Left renal cortex interstitium (tissue), 4 donors: ENCODE measurements at regions not wholly inside any gene's neighbourhood (a gene's known extent, or its start where the extent isn't known, plus 50 kb on each side); places are given as distances from the start of the nearest gene placed in this dataset.
"Not testable (repeated sequence)": the region's sequence is repeated elsewhere in the genome, so short reads cannot be mapped to it uniquely, and the experiment has no call there.

Source experiments
- DNase-seq, 4 donors: peaks; one replicate each; pipeline ENCODE4 v3.0.0-alpha.2; 2013; ENCODE audit warnings: low read depth in 4 of 4, low spot score in 2 of 4, missing footprints in 1 of 4

GRCh38 chr16:65760874-65761273 lies 605.6 kb upstream of the CDH5 start:
- DNase-seq: no peak

DNA sequence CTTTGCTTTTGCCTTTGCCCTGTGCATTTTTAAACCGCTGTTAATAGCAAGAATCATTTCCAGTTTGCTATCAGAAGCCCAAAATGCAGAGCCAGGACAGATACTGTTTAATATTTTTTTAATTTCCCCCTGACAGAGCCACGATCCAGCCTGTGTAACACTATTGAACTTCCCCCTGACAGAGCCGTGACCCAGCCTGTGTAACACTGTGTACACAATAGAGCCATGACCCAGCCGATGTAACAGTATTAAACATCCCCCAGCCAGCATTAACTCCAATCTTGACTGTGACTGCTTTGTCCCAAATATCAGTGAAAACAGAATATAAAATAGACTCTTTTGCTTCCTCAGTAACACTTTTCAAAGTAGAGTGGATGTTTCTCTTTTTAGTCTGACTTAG lies 607.9 kb upstream of the CDH5 start:
- no peak for DNase-seq

- DNase-seq: no peak
Measured at GRCh38 chr16:65757064-65757463, 609.4 kb upstream of the CDH5 start.

- no peak for DNase-seq
Measured at GRCh38 chr16:65756163-65756562, 610.3 kb upstream of the CDH5 start.

DNA sequence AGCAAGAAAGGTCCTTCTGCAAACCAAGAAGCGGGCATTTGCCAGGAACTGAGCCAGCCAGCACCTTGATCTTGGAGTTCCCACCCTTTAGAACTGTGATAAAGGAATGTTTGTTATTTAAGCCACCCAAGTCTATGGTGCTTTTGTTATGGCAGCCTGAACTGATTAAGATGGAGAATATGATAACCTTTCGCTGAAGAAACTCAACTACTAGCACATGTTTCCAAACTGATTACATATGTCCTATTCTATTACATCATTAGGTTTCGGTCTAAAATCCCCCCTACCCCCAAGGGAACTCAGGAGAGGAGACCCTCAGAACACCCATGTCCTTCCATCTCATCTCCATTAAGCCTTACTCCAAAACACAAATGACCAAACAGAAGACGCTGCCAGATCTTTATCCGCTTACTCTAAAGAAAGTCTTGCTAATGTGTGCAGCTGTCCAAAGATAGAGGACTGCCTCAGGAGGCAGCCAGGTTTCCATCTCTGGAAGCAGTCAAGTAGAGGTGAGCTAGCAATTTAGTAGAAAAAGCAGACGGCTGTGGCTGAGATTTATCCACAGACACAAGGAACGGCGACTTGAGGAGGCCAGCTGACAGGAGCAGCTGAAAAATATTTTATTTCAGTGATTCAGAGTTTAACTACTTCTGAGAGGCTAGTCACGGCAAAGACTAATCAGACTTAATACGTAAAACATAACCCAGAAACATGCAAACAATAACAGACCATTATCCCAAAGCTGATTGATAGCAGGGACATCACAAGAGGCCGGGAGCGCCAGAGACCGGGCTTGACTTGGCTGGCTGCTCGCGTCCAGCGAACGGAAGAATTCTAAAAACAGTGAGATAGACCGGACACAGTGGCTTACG lies 611.4 kb upstream of the CDH5 start:
- no peak for DNase-seq

DNA sequence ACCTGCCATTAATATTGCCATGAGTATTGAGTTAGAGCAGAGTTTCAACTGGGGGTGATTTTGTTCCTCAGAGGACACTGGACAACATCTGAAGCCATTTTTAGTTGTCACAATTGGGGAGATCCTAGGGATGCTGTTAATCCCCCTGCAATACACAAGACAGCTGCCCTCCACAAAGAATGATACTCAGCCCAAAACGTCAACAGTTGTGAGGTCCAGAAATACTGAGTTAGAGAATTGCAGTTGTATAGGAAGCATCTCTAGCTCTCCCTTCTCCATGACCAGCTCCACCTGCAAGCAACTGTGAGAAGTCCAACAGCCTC lies 614.0 kb upstream of the CDH5 start:
- DNase-seq: no peak

DNA sequence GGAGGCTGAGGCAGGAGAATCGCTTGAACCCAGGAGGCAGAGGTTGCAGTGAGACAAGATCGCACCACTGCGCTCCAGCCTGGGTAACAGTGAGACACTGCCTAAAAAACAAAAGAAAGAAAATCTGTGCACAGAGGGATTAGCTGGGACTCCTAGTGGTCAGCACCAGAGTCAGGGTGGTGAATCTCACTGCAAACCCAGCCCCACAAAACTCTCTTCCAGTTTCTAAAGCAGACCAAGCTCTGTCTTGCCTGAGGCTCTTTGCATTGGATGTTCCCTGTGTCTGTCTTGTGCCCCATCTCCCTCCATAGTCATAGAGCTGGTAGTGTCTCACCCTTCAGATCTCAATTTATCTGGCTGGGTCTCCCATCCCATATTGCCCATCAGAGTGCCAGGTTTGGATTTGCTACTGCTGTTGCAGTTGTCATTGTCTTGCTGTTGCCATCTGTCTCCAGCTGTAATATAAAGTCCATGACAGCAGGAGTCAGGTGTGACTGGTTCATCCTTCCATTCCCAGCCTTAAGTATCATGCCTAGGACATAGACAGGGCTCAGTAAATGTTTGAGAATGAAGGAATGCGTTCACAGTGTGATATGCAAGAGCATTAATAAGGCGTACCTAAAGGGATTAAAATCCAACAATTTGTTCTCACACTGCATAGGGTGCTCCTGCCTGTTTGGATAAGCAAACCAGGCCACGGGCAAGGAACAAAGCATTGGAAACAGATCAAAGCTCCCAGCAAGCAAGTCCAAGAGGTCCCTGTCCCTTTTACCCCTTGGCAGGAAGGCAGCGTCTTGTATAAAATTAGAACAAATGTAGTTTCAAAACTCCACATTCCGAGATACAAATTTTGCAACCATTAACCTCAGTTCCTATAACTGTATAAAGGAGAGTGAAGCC lies 614.6 kb upstream of the CDH5 start:
- DNase-seq: no peak

GRCh38 chr16:65749506-65749905 lies 617.0 kb upstream of the CDH5 start:
- no peak for DNase-seq

- DNase-seq: no peak
Measured at GRCh38 chr16:65746941-65747340, 619.5 kb upstream of the CDH5 start.

GRCh38 chr16:65745201-65745708 lies 621.2 kb upstream of the CDH5 start:
- DNase-seq: no peak

DNA sequence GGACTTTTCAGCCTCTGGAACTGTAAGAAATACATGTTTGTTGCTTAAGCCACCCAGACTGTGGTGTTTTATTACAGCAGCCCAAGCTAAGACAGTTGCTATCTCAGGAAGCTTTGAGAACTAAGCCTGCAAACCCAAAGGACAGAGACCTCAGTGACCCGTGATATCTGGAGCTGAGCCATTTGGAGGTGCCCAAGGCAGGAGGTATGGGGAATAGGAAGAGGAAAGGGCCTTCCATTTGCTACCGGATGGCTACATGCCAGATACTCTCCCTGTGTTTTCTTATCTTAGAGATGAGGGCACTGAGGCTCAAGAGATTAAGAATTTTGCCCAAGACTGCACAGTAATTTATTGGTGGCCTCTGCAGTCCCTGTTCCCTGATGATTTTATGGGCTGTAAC lies 622.1 kb upstream of the CDH5 start:
- no peak for DNase-seq

DNA sequence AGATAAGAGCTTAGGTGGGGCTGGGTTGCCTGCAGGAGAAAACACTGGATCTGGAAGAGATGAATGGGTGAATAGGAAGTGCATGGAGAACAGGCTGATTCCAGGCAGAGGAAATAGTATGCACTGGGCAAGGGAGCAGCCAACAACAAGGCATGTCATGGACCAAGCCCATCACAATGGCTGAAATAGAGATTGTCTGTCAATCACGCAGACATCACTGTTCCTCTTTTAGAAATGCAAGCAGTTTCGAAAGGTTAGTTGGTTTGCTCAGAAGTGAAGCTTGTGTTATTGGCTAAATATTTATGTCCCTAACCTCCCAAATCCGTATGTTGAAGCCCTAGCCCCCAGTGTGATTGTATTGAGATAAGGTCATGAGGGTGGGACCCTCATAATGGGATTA lies 621.7 kb upstream of the CDH11 start:
- no peak for DNase-seq

DNA sequence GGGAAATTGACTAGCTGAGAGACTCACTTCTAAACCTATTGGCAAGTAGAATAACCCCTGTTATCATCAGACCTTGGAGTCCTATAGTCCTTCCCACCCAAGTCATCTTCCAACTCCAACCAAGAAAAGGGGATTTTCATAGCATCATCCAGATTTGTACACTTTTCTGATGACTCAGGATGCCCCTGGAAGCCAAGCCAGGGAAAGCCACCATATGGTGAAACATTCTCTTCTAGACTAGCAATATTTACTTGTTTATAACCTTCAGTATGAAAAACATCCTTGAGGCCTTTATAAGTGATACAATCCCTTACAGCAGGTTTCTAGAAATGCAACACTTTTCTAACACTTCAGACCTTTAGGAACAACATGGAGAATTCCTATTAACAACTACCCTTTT lies 618.8 kb upstream of the CDH11 start:
- no peak for DNase-seq

DNA sequence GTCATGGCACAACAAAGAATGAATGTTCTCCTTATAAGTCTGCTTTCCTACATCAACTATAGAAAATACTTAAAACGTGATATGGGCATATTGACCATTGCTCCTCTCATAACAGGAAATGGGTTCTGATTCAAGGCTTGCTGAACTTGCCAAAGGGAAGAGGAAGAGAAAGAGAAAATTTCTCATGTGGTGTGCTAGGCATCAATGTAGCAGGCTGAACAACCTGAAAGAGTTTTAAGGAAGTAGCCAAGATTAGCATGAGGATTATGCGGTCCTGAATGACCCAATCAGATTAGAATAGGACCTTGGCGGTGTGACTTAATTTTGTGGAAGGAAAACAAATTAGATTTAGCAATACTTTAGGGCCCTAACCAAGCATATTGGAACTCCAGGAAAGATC lies 617.7 kb upstream of the CDH11 start:
- DNase-seq: no peak

DNA sequence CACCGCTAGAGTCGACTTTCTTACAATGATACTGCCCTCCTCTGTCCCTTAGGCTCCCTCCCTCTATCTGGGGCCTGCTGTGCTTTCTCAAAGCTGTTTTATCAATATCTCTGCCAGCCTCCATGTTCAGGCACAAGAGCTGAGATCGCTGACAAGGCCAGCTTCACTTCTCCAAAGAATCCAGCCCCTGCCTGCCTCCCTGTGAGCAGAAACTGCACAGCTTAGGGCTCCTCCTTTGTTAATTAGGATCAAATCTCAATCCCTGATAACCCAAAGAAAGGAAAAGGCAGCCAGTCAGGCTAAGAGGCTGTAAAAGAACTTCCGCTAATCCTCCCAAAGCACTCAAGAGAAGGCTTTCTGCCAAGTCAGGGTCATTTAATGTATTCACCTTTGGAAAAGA lies 616.0 kb upstream of the CDH11 start:
- no peak for DNase-seq

GRCh38 chr16:65735615-65736014 lies 613.8 kb upstream of the CDH11 start:
- not testable (repeated sequence) for DNase-seq

DNA sequence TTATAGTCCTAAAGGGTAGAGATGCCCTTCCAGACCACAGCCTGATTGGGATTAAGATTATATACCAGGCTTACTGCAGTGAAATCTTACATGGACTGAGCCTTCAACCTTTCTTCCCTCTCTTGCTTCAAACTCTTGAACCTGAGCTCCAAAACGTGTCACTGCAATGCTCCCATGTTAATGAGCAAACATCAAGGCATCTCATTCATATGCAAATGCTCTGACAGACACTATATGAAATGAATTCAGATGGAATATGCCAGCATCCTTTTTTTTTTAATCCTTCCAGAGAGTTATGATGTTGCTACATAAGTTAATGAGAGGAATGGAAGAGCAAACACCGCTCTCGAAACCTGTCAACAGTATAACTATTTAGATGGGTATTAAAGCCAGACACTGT lies 611.9 kb upstream of the CDH11 start:
- no peak for DNase-seq

- no peak for DNase-seq
Measured at GRCh38 chr16:65731833-65732232, 610.0 kb upstream of the CDH11 start.

DNA sequence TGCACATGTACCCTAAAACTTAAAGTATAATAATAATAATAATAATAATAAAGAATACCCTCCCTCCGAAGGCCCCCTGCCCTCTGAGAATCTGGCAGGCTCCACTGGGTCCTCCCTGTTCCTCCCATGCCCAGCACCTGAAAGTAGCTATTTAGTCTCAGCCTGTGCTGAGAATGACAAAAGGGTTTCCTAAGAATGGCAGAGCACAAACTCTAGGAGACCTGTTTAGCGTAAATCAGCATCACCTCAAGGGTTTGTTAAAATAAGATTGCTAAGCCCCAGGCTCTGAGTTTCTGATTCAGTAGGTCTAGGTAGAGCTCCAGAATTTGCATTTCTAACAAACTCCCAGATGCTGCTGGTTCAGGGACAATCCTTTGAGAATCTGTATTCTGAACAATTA lies 606.8 kb upstream of the CDH11 start:
- DNase-seq: no peak

DNA sequence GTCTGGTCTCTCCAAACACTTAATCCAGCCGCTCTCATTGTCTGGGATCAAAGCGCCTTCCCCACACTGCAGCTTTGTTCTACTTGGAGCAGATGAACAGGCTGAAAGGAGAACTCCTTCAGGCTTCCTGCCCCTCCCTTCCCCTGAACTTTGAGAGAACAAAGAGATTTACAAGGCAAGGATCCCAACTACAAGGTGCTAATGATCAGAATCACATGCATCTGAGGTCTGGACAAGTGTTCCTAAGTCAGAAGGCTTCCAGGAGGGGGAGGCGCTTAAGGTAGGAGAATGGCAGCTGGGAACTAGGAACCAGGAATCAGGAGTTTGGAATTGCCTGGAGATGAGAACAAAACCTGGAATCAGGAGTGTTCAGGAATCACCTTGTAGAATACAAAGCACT lies 606.3 kb upstream of the CDH11 start:
- DNase-seq: no peak

- no peak for DNase-seq
Measured at GRCh38 chr16:65727534-65728137, 605.8 kb upstream of the CDH11 start.
